ENCODE measurements at regions not wholly inside any gene's neighbourhood (a gene's known extent, or its start where the extent isn't known, plus 50 kb on each side); places are given as distances from the start of the nearest gene placed in this dataset.

- DNase-seq (ENCODE audit: low read depth in 2 of 2), result no peak
These were observed 177.1 kb upstream of the FRG1 start for GRCh38 chr4:189763583-189763982.

DNA sequence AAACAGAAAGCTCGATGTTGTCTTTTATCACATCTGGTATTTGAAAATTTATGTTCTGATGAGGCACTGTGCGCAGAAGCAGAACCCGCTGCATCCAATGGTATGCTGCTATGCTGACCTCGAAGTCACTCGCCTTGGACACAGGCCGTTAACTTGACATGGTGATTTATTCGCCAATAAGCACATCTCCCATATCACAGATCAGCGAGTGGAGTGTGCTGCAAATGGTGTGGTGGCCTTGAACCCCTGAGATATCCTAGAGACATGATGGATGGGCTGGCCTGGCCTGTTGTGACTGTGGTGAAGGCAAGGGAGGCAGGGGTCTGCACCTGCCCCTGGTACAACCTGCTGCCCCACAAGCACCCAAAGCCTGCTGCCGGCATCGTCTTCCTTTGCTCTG is 175.4 kb upstream of the FRG1 start:
- DNase-seq (ENCODE audit: low read depth in 2 of 2), result no peak

GRCh38 chr4:189765736-189766135 is 174.9 kb upstream of the FRG1 start:
- no peak for DNase-seq (ENCODE audit: low read depth in 2 of 2)

DNA sequence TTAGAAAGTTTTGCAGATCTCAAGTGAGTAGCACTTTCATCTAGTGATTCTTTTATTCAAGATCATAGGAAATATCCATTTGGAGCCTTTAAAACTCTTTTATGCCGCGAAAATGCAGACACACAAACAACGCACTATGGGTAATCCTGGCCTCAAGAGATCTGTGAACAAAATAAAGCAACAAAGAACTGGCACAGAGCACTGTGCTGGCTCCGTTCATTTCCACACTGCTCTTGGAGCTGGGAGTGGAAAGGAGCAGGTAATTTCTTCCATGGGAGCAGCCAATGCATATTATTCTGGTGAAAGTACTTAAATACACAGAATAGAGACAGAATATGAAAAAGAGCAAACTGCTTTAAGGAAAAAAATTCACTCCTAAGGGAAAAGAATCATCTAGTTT is 172.7 kb upstream of the FRG1 start:
- no peak for DNase-seq (ENCODE audit: low read depth in 2 of 2)

DNA sequence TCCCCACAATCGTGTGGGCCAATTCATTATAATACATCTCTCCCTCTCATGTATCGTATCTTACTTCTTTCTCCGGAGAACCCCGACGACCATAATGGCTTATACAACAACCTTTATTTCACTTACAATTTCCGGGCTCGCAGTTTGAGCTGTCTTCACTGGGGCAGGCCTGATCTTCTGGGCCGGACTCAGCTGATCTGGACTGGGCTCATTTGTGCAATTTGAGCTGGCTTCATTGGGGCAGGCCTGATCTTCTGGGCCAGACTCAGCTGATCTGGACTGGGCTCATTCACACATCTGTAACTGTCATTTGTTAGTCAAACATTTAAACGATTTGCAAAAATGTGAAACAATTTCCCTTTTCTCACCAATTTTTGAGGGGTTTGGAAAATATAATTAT is 171.5 kb upstream of the FRG1 start:
- DNase-seq (ENCODE audit: low read depth in 2 of 2), result no peak

- DNase-seq (ENCODE audit: low read depth in 2 of 2), result no peak
These were observed 168.8 kb upstream of the FRG1 start for GRCh38 chr4:189771696-189772361.

GRCh38 chr4:189773909-189774308 is 166.8 kb upstream of the FRG1 start:
- no peak for DNase-seq (ENCODE audit: low read depth in 2 of 2)

GRCh38 chr4:189779281-189779980 is 161.2 kb upstream of the FRG1 start:
- no peak for DNase-seq (ENCODE audit: low read depth in 2 of 2)

DNA sequence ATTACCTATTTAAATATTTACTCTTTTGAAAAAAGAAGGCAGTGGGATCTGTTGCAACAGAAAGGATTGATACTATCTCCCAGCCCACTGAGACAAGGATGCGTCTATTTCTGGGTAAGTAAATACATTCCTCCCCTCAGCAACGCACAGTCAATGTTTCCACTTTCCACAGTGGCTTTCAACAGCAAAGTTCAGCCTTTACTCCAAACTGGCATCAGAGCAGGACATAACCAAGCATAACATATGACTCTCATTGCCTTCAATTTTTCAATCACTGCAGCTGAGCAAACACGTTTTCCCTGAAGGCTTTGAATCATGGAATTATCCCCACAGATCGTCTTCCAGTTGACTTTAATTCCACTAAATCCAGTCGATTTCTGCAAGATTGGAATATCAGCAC is 160.3 kb upstream of the FRG1 start:
- DNase-seq (ENCODE audit: low read depth in 2 of 2), result no peak

- no peak for DNase-seq (ENCODE audit: low read depth in 2 of 2)
These were observed 156.0 kb upstream of the FRG1 start for GRCh38 chr4:189784651-189785050.

GRCh38 chr4:189785257-189785656 is 155.4 kb upstream of the FRG1 start:
- no peak for DNase-seq (ENCODE audit: low read depth in 2 of 2)

DNA sequence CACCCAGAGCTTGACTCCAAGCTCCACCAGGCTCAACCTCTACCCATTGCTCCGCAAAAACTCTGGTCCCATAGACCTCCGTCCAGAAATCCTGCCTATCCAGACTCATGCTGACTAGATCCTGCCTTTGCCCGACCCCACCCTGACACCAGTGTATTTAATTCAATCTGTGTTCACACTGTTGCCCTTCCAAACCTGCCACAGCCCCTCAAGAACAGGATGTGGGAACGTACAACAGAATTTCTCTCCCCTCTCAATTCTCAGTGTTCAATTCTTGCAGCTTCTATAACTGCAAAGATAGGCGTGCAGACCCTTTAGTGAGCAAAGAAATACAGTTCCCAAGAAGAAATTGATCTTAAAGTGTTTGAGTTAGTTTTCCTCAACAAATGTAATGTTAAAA is 154.2 kb upstream of the FRG1 start:
- DNase-seq (ENCODE audit: low read depth in 2 of 2), result no peak

- DNase-seq (ENCODE audit: low read depth in 2 of 2), result no peak
These were observed 153.2 kb upstream of the FRG1 start for GRCh38 chr4:189787216-189788031.

- peak in 1 of 2 donors; percentile 2 for DNase-seq (ENCODE audit: low read depth in 2 of 2)
These were observed 147.6 kb upstream of the FRG1 start for GRCh38 chr4:189792924-189793618.

- no peak for DNase-seq (ENCODE audit: low read depth in 2 of 2)
These were observed 140.1 kb upstream of the FRG1 start for GRCh38 chr4:189800545-189801088.

DNA sequence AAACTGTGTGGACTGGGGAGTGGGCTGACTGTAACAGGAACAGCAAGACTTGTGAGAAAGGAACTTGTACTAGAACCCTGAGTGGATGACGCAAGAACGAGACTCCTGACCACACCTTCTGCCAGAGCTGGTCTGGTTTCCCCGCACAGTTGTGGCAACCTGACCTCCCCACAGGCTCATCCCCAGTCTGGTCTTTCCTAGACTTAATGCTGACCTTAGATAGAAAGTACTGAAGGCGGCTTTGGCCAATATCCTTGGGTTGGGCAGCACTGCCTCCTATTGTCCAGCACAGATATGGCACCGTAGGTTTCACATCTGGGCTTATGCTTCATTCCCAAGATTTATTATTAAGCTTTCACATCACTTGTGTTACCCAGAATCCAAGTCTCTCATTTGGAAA is 137.8 kb upstream of the FRG1 start:
- DNase-seq (ENCODE audit: low read depth in 2 of 2), result no peak

- DNase-seq (ENCODE audit: low read depth in 2 of 2), result no peak
These were observed 135.8 kb upstream of the FRG1 start for GRCh38 chr4:189804894-189805293.

- no peak for DNase-seq (ENCODE audit: low read depth in 2 of 2)
These were observed 134.2 kb upstream of the FRG1 start for GRCh38 chr4:189806506-189806905.

GRCh38 chr4:189807031-189807430 is 133.6 kb upstream of the FRG1 start:
- DNase-seq (ENCODE audit: low read depth in 2 of 2), result no peak

- no peak for DNase-seq (ENCODE audit: low read depth in 2 of 2)
These were observed 131.4 kb upstream of the FRG1 start for GRCh38 chr4:189809241-189809735.

DNA sequence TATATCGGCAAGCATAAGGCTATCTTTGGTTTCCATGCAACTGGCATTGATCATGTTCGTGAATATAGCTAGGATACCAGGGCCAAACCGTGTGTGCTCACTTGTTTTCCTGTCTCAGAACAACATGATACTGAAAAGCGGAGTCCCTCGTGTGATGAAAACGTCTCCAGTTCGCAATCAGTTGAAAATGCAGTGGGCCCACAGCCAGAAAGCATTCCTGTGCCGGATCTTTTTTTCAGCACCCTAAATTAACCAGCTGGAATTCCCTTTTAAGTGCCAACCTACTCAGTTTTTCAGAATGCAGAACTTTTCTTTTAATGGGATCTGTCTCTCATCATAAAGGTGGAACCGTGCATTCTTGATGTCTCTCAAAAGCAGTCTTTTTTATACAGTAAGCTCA is 130.8 kb upstream of the FRG1 start:
- DNase-seq (ENCODE audit: low read depth in 2 of 2), result no peak
